GM21515 (cell line): ENCODE measurements at regions not wholly inside any gene's neighbourhood (a gene's known extent, or its start where the extent isn't known, plus 50 kb on each side); places are given as distances from the start of the nearest gene placed in this dataset.

Source experiments
- ATAC-seq: cut with Tn5 transposase; IDR thresholded peaks from one replicate; pipeline ENCODE4 v1.9.1; 2021; ENCODE audit not compliant: unreplicated experiment

GRCh38 chr15:89400116-89400781, 65.6 kb upstream of the POLG start:
- no peak for ATAC-seq

- ATAC-seq, result peak; percentile 43
Measured at GRCh38 chr15:89399238-89400115, 64.9 kb upstream of the POLG start.

- no peak for ATAC-seq
Measured at GRCh38 chr15:89398896-89399237, 64.2 kb upstream of the POLG start.

- ATAC-seq, result no peak
Measured at GRCh38 chr15:89397653-89398023, 63.0 kb upstream of the POLG start.

- no peak for ATAC-seq
Measured at GRCh38 chr15:89396723-89397652, 62.4 kb upstream of the POLG start.

- ATAC-seq, result no peak
Measured at GRCh38 chr15:89395996-89396395, 61.4 kb upstream of the POLG start.

GRCh38 chr15:89395461-89395871, 60.8 kb upstream of the POLG start:
- ATAC-seq, result no peak

- no peak for ATAC-seq
Measured at GRCh38 chr15:89395031-89395430, 60.4 kb upstream of the POLG start.

- ATAC-seq, result no peak
Measured at GRCh38 chr15:89393056-89393455, 58.4 kb upstream of the POLG start.

GRCh38 chr15:89391685-89392257, 57.1 kb upstream of the POLG start:
- no peak for ATAC-seq

- ATAC-seq, result no peak
Measured at GRCh38 chr15:89389841-89390603, 55.4 kb upstream of the POLG start.

GRCh38 chr15:89387140-89387903, 52.7 kb upstream of the POLG start:
- no peak for ATAC-seq

GRCh38 chr15:89385596-89386331, 51.1 kb upstream of the POLG start:
- ATAC-seq, result no peak
